Right forelimb (tissue), 1 donor: ENCODE measurements at regions not wholly inside any gene's neighbourhood (a gene's known extent, or its start where the extent isn't known, plus 50 kb on each side); places are given as distances from the start of the nearest gene placed in this dataset.
A peak's percentile ranks its signal among the peaks of the same experiment; 100 is the strongest.
"Not testable (repeated sequence)": the region's sequence is repeated elsewhere in the genome, so short reads cannot be mapped to it uniquely, and the experiment has no call there.

Experiments
- DNase-seq: peaks from one replicate; pipeline ENCODE4 v3.0.0-alpha.2; 2018

- no peak for DNase-seq
Observed at GRCh38 chr10:34907743-34908430, 92.8 kb upstream of the PARD3 start.

GRCh38 chr10:34906067-34906965 lies 91.2 kb upstream of the PARD3 start:
- peak; percentile 61 for DNase-seq

- no peak for DNase-seq
Observed at GRCh38 chr10:34905200-34905927, 90.3 kb upstream of the PARD3 start.

- DNase-seq: no peak
Observed at GRCh38 chr10:34904191-34904590, 89.1 kb upstream of the PARD3 start.

- DNase-seq: no peak
Observed at GRCh38 chr10:34899161-34899560, 84.1 kb upstream of the PARD3 start.

GRCh38 chr10:34895977-34896376 lies 80.9 kb upstream of the PARD3 start:
- DNase-seq: no peak

- not testable (repeated sequence) for DNase-seq
Observed at GRCh38 chr10:34895046-34895445, 80.0 kb upstream of the PARD3 start.

- DNase-seq: not testable (repeated sequence)
Observed at GRCh38 chr10:34892521-34892920, 77.4 kb upstream of the PARD3 start.

GRCh38 chr10:34890939-34891338 lies 75.8 kb upstream of the PARD3 start:
- DNase-seq: no peak

GRCh38 chr10:34889004-34889869 lies 74.1 kb upstream of the PARD3 start:
- no peak for DNase-seq

GRCh38 chr10:34886906-34887642 lies 72.0 kb upstream of the PARD3 start:
- DNase-seq: no peak

GRCh38 chr10:34885898-34886297 lies 70.8 kb upstream of the PARD3 start:
- DNase-seq: no peak

- no peak for DNase-seq
Observed at GRCh38 chr10:34885011-34885410, 69.9 kb upstream of the PARD3 start.

GRCh38 chr10:34884272-34884952 lies 69.3 kb upstream of the PARD3 start:
- no peak for DNase-seq

GRCh38 chr10:34880817-34881216 lies 65.7 kb upstream of the PARD3 start:
- DNase-seq: no peak

GRCh38 chr10:34878651-34879050 lies 63.6 kb upstream of the PARD3 start:
- not testable (repeated sequence) for DNase-seq

GRCh38 chr10:34875061-34875460 lies 60.0 kb upstream of the PARD3 start:
- DNase-seq: no peak

GRCh38 chr10:34872820-34873219 lies 57.7 kb upstream of the PARD3 start:
- no peak for DNase-seq

- DNase-seq: no peak
Observed at GRCh38 chr10:34869135-34869836, 54.2 kb upstream of the PARD3 start.

GRCh38 chr10:34868589-34868988 lies 53.5 kb upstream of the PARD3 start:
- DNase-seq: no peak
